HepG2 (cell line): ENCODE measurements at regions not wholly inside any gene's neighbourhood (a gene's known extent, or its start where the extent isn't known, plus 50 kb on each side); places are given as distances from the start of the nearest gene placed in this dataset.

ENCODE experiments used
- ATAC-seq: fragments of 200-7000 bp; cut with Tn5 transposase; 3 replicates; pipeline ENCODE4 v1.9.1; 2020; ENCODE audit warnings: mild to moderate bottlenecking, moderate library complexity
- BruUV-seq: library from RNA; stranded (reverse); fragments of 400-500 nt; replicated peaks from 2 replicates; lab custom pipeline; 2021; lab: Mats Ljungman, UMichigan
- CTCF ChIA-PET: fragments of 300-600 bp; formaldehyde crosslinking; extraction: SDS; loops from one replicate; lab custom pipeline; 2021; ENCODE audit warnings: low total read pairs, inconsistent platforms, low intra/inter-chr PET ratio; lab: Yijun Ruan, JAX
- POLR2A ChIA-PET: fragments of 350-600 bp; sonication (Branson Sonifier 250); formaldehyde crosslinking; loops from one replicate; lab custom pipeline; 2020; ENCODE audit warnings: antibody characterized with exemption, inconsistent platforms; lab: Yijun Ruan, JAX
- DNase-seq: peaks from one replicate; pipeline ENCODE4 v3.0.0-alpha.2; 2015; ENCODE audit warnings: low spot score
- FAIRE-seq: peaks from 3 replicates; lab custom pipeline; 2011; peaks lifted over from hg19 to GRCh38; lab: Jason Lieb, UNC
- H2AFZ ChIP-seq: one replicate; pipeline ENCODE4 v1.6.1; 2011; ENCODE audit warnings: low read length, inconsistent platforms
- H3K27ac ChIP-seq: fragments of 300-600 bp; 3 replicates; pipeline ENCODE4 v1.8.0; 2011; ENCODE audit warnings: mixed run types, mild to moderate bottlenecking, mixed read lengths, low read length, inconsistent platforms; ENCODE audit not compliant: insufficient read depth; ENCODE audit errors: extremely low read length
- H3K27me3 ChIP-seq, 2 experiments: fragments of 200-600 bp in 1 of 2; 2 replicates in 1 of 2; 3 replicates in 1 of 2; pipeline versions ENCODE4 v1.6.0 to v1.8.0; 2011; ENCODE audit warnings: low read length in 2 of 2, mild to moderate bottlenecking in 2 of 2, moderate library complexity in 2 of 2, inconsistent platforms in 1 of 2; ENCODE audit not compliant: insufficient read depth in 2 of 2, control insufficient read depth in 1 of 2
- H3K36me3 ChIP-seq, 2 experiments: fragments of 200-600 bp in 1 of 2; replicated peaks in 1 of 2; 2 replicates in 1 of 2; 3 replicates in 1 of 2; pipeline versions ENCODE4 v1.5.1 to v1.8.0; 2011; ENCODE audit warnings: low read length in 2 of 2, inconsistent platforms in 1 of 2; ENCODE audit not compliant: insufficient read depth in 2 of 2, control insufficient read depth in 1 of 2
- H3K4me1 ChIP-seq: 2 replicates; pipeline ENCODE4 v1.5.1; 2012; ENCODE audit warnings: low read length, inconsistent platforms; ENCODE audit not compliant: insufficient read depth
- H3K4me2 ChIP-seq: 2 replicates; pipeline ENCODE4 v1.6.0; 2011; ENCODE audit warnings: low read depth, low read length, inconsistent platforms
- H3K4me3 ChIP-seq, 3 experiments: fragments of 200-600 bp in 1 of 3; sonication (generic), shearing (Covaris generic) in 1 of 3; replicated peaks in 1 of 3; 2 replicates each; pipeline ENCODE4 v1.5.1; 2011 to 2016; ENCODE audit warnings: low read length in 3 of 3, inconsistent platforms in 2 of 3, low read depth in 2 of 3, mild to moderate bottlenecking in 2 of 3, control low read depth in 1 of 3, mixed read lengths in 1 of 3; ENCODE audit not compliant: insufficient read depth in 1 of 3
- H3K79me2 ChIP-seq: one replicate; pipeline ENCODE4 v1.6.1; 2011; ENCODE audit warnings: low read length, inconsistent platforms; ENCODE audit not compliant: insufficient read depth
- H3K9ac ChIP-seq: 2 replicates; pipeline ENCODE4 v1.6.0; 2011; ENCODE audit warnings: mild to moderate bottlenecking, low read depth, low read length, inconsistent platforms; ENCODE audit not compliant: insufficient read depth
- H3K9me3 ChIP-seq: 2 replicates; pipeline ENCODE4 v1.5.1; 2012; ENCODE audit warnings: mild to moderate bottlenecking, low read length
- H4K20me1 ChIP-seq: 2 replicates; pipeline ENCODE4 v1.6.0; 2011; ENCODE audit warnings: inconsistent platforms, mild to moderate bottlenecking, low read length, moderate library complexity; ENCODE audit not compliant: insufficient read depth
- BORCS8-MEF2B ChIP-seq: sonication (generic); formaldehyde crosslinking; IDR thresholded peaks from 2 replicates; pipeline ENCODE4 v1.8.0; 2022; ENCODE audit warnings: mild to moderate bottlenecking, missing genetic modification reagents
- CBX1 ChIP-seq: IDR thresholded peaks from one replicate; pipeline ENCODE4 v1.6.1; 2016; ENCODE audit warnings: antibody characterized with exemption, low read depth
- CCAR2 ChIP-seq: fragments of 200-400 bp; formaldehyde crosslinking; optimal IDR thresholded peaks from 2 replicates; pipeline ENCODE3; 2018; ENCODE audit warnings: low read depth, mild to moderate bottlenecking, low read length, moderate library complexity
- EP300 ChIP-seq, 3 experiments: sonication (generic) in 1 of 3; formaldehyde crosslinking in 1 of 3; IDR thresholded peaks; 2 replicates each; pipeline versions ENCODE4 v1.5.1 to v1.6.1; 2011 to 2020; ENCODE audit warnings: low read depth in 2 of 3, low read length in 2 of 3, borderline replicate concordance in 1 of 3, improper control_type of control experiment in 1 of 3, mild to moderate bottlenecking in 1 of 3, missing genetic modification reagents in 1 of 3, moderate library complexity in 1 of 3
- FOXC1 ChIP-seq: sonication (generic); formaldehyde crosslinking; IDR thresholded peaks from 2 replicates; pipeline ENCODE4 v1.8.0; 2022; ENCODE audit warnings: mild to moderate bottlenecking, missing genetic modification reagents, borderline replicate concordance
- SRSF1 ChIP-seq: fragments of 200-400 bp; formaldehyde crosslinking; optimal IDR thresholded peaks from 2 replicates; pipeline ENCODE3; 2017; ENCODE audit warnings: mild to moderate bottlenecking, low read depth, low read length, moderate library complexity
- ZNF343 ChIP-seq: sonication (generic); formaldehyde crosslinking; IDR thresholded peaks from 2 replicates; pipeline ENCODE4 v1.4.0; 2020; ENCODE audit warnings: mild to moderate bottlenecking, missing genetic modification reagents
- ZNF850 ChIP-seq: sonication (generic); formaldehyde crosslinking; conservative IDR thresholded peaks from 2 replicates; pipeline ENCODE4 v1.9.0; 2021; ENCODE audit warnings: mild to moderate bottlenecking, missing genetic modification reagents
- WGBS: methylation state at CpG from one replicate; pipeline ENCODE4 v1.1.6; 2017; ENCODE audit warnings: low lambda C conversion rate; 5-methylcytosine and 5-hydroxymethylcytosine counted together
- in situ Hi-C: cut with HindIII; loops from 2 replicates; pipeline ENCODE4 v1.10.0; 2017; ENCODE audit warnings: low pct_unique_long_range_greater_than_20kb; ENCODE audit not compliant: extremely low pct_ligation_motif_present
- intact Hi-C: fragments of 100-400 bp; cut with micrococcal nuclease; formaldehyde crosslinking; loops from one replicate; pipeline ENCODE4 v1.10.0; 2022; ENCODE audit not compliant: unreplicated experiment

- Histone ChIP-seq H3K4me2 (no peak overlapping the region), H3K79me2 (no peaks in the 10 kb centered on the region), H3K4me1 (no peaks in the 10 kb centered on the region), H3K9me3 (no peaks in the 10 kb centered on the region), H3K27ac (no peak overlapping the region), H2AFZ (no peak overlapping the region), H4K20me1 (no peaks in the 10 kb centered on the region; the same call in 1 of the 2 replicates), H3K4me3 (no peak overlapping the region), H3K36me3 (no peaks in the 10 kb centered on the region), H3K9ac (no peak overlapping the region), H3K27me3 (peaks cover 0 to 4% of the 10 kb centered on the region in 2 experiments; a peak in 1 of 5 replicates)
- ATAC-seq (no peak), FAIRE-seq (no peak), DNase-seq (no peak)
- 26% methylated on average over 8 of the region's 9 CpGs for WGBS
- BruUV-seq = no TSS peak
- TF ChIP-seq EP300 (IDR thresholded peaks at IDR 0.05; ENCODE audit: low read depth in 2 of 2, low read length in 2 of 2) = no peak
- TF ChIP-seq EP300 (CRISPR knock-in tag; IDR thresholded peaks at IDR 0.05; ENCODE audit: borderline replicate concordance) = no peak
- TF ChIP-seq SRSF1 = no peak
- TF ChIP-seq FOXC1 (CRISPR knock-in tag) = no peak
- intact Hi-C loops (no loop called here), in situ Hi-C loops (no loop called here)
- POLR2A ChIA-PET = no interaction called here
- CTCF ChIA-PET = no interaction called here
Observed at GRCh38 chr7:132733860-132734259, 157.6 kb upstream of the PLXNA4 start.

- ATAC-seq = no peak
Observed at GRCh38 chr7:132732321-132732865, 156.1 kb upstream of the PLXNA4 start.

More at GRCh38 chr7:132732321-132732865, 156.1 kb upstream of the PLXNA4 start:
- no peak overlapping the region for H2AFZ ChIP-seq
- no peak overlapping the region for H3K4me3 ChIP-seq
- TF ChIP-seq CCAR2 = no peak
- no peak for TF ChIP-seq ZNF850 (CRISPR knock-in tag)
- TF ChIP-seq ZNF343 (CRISPR knock-in tag) = no peak
- TF ChIP-seq CBX1 = no peak
- TF ChIP-seq BORCS8-MEF2B (CRISPR knock-in tag) = no peak
- in situ Hi-C loops (no loop called here), intact Hi-C loops (no loop called here)
- no peaks in the 10 kb centered on the region for H3K9me3 ChIP-seq
- DNase-seq (no peak), FAIRE-seq (no peak)
- no TSS peak for BruUV-seq
- no peak overlapping the region for H3K9ac ChIP-seq
- no peak overlapping the region for H3K4me2 ChIP-seq
- no peaks in the 10 kb centered on the region for H3K4me1 ChIP-seq
- H3K79me2 ChIP-seq = no peaks in the 10 kb centered on the region
- 25% methylated on average over 8 of the region's 8 CpGs for WGBS
- no peaks in the 10 kb centered on the region; the same call in 1 of the 2 replicates for H4K20me1 ChIP-seq
- POLR2A ChIA-PET = no interaction called here
- CTCF ChIA-PET = no interaction called here
- H3K36me3 ChIP-seq = no peaks in the 10 kb centered on the region
- no peak overlapping the region for H3K27ac ChIP-seq
- peaks cover 0 to 9% of the 10 kb centered on the region in 2 experiments; a peak in 2 of 5 replicates for H3K27me3 ChIP-seq
